GM12872 (cell line): ENCODE measurements at regions not wholly inside any gene's neighbourhood (a gene's known extent, or its start where the extent isn't known, plus 50 kb on each side); places are given as distances from the start of the nearest gene placed in this dataset.

ENCODE experiments used
- TF ChIP-seq, protein P1 (sequence below): IDR thresholded peaks from 3 replicates; pipeline ENCODE4 v1.5.1; 2011; ENCODE audit warnings: low read depth, mild to moderate bottlenecking, low read length, moderate library complexity; ENCODE audit not compliant: insufficient read depth

DNA sequence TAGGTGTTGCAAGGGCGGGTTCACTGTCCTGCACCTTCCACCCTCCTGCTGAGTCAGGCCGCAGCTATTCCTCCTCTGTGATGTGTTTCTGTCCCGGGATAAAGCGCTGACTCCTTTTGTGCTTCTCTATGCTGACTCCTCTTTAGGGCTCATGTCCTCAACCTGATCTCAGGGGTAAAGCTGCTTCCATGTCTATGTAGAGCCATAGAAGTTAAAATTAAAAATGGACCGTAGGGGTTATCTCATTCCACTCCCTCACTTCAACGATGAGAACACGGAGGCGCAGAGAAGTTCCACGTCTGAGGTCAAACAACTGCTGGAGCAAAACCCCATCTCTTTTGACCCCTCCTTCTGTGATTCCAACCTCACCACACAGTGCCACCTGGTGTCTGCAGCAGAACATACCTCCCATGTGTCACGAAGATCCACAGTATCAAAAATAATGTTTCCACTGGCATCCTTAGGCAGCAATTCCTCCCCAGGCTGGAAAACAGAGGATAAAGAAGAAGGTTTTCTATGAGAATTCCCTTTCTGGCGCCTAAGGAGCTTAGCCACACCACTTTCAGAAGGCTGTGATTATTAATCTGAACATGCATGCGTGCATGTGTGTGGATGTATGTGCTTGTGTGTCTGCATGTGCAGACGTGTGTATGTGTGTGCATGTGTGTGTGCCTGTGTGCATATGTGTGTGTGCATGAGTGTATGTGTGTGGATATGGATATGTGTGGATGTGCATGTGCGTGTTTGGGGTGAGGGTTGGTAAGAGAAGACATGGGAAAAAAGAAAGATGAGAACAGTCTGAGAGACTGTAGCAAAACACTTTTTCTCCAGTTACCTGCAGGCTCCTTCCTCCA lies 81.2 kb upstream of the UCN3 start:
- TF ChIP-seq, protein P1, sequence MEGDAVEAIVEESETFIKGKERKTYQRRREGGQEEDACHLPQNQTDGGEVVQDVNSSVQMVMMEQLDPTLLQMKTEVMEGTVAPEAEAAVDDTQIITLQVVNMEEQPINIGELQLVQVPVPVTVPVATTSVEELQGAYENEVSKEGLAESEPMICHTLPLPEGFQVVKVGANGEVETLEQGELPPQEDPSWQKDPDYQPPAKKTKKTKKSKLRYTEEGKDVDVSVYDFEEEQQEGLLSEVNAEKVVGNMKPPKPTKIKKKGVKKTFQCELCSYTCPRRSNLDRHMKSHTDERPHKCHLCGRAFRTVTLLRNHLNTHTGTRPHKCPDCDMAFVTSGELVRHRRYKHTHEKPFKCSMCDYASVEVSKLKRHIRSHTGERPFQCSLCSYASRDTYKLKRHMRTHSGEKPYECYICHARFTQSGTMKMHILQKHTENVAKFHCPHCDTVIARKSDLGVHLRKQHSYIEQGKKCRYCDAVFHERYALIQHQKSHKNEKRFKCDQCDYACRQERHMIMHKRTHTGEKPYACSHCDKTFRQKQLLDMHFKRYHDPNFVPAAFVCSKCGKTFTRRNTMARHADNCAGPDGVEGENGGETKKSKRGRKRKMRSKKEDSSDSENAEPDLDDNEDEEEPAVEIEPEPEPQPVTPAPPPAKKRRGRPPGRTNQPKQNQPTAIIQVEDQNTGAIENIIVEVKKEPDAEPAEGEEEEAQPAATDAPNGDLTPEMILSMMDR = peak; percentile 74

DNA sequence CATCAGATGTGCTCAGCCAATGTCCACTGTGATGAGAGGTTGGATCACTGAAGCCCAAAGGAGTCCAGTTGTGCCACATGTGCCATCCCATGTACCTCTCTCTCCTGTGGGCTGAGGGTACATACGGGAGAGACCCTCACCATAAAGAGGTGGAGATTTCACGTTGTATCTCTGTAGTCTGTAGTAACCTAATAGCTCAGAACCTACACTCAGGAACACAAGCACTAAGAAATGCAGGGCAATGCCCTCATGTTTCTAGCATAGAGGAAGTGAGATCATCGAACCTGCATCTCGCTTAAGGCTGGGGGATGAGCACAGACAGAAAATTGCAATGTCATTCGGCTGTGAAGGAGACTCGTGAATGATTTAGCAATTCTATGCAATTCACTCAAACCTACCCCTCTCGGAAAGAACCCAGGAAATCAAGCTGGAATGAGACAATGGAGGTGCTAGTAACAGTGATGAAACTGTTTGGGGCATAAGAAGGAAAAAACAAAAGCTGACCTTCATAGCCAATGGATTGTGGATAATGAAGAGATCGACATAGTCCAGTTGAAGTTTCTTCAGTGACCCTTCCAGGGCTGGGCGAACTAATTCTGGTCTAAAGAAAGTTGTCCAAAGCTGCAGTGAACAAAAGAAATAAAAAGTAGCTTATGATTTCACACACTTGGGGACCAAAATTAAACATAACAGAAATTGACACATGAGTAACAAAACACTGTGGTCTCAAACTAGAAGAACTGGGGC lies 80.3 kb upstream of the UCN3 start:
- TF ChIP-seq, protein P1 = no peak

DNA sequence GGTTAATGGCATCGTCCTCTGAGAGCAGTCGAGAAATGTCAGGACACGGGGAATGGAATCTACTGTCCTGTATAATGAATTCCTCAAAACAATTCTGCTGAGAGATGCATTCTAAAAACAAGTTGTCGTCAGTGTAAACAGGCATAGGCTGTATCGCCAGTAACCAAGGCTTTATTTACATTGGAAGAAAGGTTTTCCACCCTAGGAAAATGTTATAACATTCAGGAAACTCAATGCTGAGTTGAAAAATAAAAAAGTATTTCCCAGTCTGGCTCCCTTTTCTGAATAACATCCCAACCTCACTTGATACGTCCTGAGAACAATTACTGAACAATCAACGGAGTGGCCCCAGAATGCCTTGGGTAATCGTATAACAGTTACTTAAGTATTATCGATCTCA lies 79.6 kb upstream of the UCN3 start:
- TF ChIP-seq, protein P1 = no peak

DNA sequence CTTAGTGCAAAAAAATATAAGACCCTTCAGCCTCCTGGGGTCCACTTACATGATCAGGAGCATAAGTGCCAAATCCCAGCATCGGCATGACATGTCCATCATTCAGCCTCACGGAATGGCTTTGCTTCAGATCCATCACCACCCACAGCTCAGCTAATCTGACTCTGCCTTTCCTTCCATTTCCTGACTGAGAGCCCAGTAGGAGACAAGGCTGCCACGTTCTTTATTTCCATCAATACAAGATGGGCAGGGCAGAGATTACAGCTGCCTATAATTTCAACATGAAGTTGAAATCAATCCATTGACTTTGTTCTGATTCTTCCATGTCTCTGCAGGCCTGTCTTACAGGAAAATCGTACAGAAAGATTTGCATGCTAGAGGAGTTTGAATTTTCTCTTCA lies 76.4 kb upstream of the UCN3 start:
- TF ChIP-seq, protein P1 = no peak

DNA sequence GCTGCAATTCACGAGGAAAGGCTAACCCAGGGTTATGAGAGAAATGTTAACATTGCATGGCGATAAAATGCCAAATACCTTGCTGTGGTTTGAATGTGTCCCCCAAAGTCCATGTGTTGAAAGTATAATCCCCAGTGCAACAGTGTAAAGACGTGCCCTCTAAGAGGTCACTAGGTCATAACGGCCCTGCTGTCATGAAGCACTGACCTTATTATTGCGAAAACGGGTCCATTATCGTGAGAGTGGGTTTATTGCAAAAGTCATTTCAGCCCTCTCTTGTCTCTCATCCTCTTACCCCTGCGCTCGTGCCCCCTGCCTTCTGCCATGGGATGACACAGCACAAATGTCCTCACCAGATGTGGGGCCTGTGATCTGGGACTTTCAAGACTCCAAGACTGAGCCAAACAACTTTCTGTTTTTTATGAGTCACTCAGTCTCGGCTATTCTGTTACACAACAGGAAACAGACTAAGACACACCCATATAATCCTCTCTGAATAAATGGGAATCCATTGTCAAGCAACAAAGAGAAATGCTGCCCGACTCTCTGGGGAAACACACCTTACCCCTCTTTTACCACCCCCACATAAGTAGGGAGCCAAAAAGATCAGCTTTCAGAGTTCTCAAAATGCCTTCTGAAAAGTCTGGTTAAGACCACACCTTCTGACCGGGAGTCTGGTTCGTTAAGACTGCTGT lies 73.1 kb upstream of the UCN3 start:
- TF ChIP-seq, protein P1 = no peak

DNA sequence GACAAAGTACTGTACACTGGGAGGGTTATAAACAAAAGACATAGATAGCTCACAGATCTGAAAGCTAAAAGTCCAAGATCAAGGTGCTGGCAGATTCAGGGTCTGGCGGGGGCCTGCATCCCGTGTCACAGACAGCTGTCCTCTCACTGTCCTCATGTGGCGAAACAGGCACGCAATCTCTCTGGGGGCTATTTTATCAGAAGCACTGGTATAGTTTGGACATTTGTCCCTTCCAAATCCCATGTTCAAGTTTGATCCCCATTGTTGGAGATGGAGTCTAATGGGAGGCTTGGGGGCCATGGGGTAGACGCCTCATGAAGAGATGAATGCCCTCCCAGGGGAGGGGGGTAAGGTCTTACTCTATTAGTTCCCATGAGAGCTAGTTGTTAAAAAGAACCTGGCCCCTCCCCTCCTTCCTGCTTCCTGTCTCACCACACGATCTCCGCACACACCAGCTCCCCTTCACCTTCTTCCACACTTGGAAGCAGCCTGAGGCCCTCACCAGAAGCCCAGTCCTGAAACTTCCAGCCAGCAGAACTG lies 72.5 kb upstream of the UCN3 start:
- TF ChIP-seq, protein P1 = no peak
